HCT116 (cell line): ENCODE measurements at regions not wholly inside any gene's neighbourhood (a gene's known extent, or its start where the extent isn't known, plus 50 kb on each side); places are given as distances from the start of the nearest gene placed in this dataset.

Experiments used
- ATAC-seq: fragments of 200-7000 bp; cut with Tn5 transposase; 2 replicates; pipeline ENCODE4 v1.9.1; 2020; ENCODE audit warnings: mild to moderate bottlenecking, moderate library complexity
- BruUV-seq: library from RNA; stranded (reverse); fragments of 400-500 nt; replicated peaks from 2 replicates; lab custom pipeline; 2021; lab: Mats Ljungman, UMichigan
- CTCF ChIA-PET: fragments of 300-600 bp; sonication (Branson Sonifier 250); formaldehyde crosslinking; loops from one replicate; lab custom pipeline; 2021; ENCODE audit warnings: antibody characterized with exemption; lab: Charles Lee
- POLR2A ChIA-PET: fragments of 300-600, 350-600 bp; sonication (Branson Sonifier 250); formaldehyde crosslinking; loops from one replicate; lab custom pipeline; 2021; ENCODE audit warnings: antibody characterized with exemption; lab: Charles Lee
- RAD21 ChIA-PET, 2 experiments: fragments of 300-600 bp; sonication (Branson Sonifier 250); formaldehyde crosslinking; loops; one replicate each; lab custom pipeline; 2023; ENCODE audit warnings: low total read pairs in 2 of 2; ENCODE audit not compliant: uncharacterized antibody in 2 of 2, unreplicated experiment in 2 of 2, low non-redundant PET in 1 of 2; lab: Charles Lee
- DNase-seq: peaks from one replicate; pipeline ENCODE4 v3.0.0-alpha.2; 2010; ENCODE audit warnings: low read depth, low spot score
- H2AFZ ChIP-seq: fragments of 200-600 bp; shearing (Covaris generic), sonication (generic); 2 replicates; pipeline ENCODE4 v1.6.1; 2017; ENCODE audit warnings: low read depth, mixed run types, mixed read lengths, antibody characterized with exemption, low read length; ENCODE audit not compliant: poor library complexity, severe bottlenecking
- H3K27ac ChIP-seq: 2 replicates; pipeline ENCODE4 v1.5.1; 2012; ENCODE audit warnings: low read depth, low read length
- H3K27me3 ChIP-seq: fragments of 200-600 bp; sonication (generic); 2 replicates; pipeline ENCODE4 v1.6.1; 2016; ENCODE audit warnings: mixed run types, low read length, mixed read lengths; ENCODE audit not compliant: insufficient read depth
- H3K36me3 ChIP-seq, 2 experiments: fragments of 200-500 bp in 1 of 2; fragments of 200-600 bp in 1 of 2; sonication (Bioruptor generic) in 1 of 2; sonication (generic) in 1 of 2; 2 replicates each; pipeline versions ENCODE4 v1.5.1 to v1.6.1; 2014 to 2016; ENCODE audit warnings: low read length in 2 of 2, inconsistent platforms in 1 of 2, mixed read lengths in 1 of 2, mixed run types in 1 of 2; ENCODE audit not compliant: insufficient read depth in 2 of 2, control insufficient read depth in 1 of 2
- H3K4me1 ChIP-seq, 2 experiments: fragments of 200-600 bp in 1 of 2; sonication (generic) in 1 of 2; 2 replicates each; pipeline versions ENCODE4 v1.5.1 to v1.6.1; 2012 to 2017; ENCODE audit warnings: low read length in 2 of 2, inconsistent platforms in 1 of 2, mild to moderate bottlenecking in 1 of 2, mixed read lengths in 1 of 2, mixed run types in 1 of 2, moderate library complexity in 1 of 2; ENCODE audit not compliant: insufficient read depth in 2 of 2, control insufficient read depth in 1 of 2
- H3K4me2 ChIP-seq: fragments of 200-600 bp; sonication (generic); 2 replicates; pipeline ENCODE4 v1.6.1; 2017; ENCODE audit warnings: mixed run types, low read length, mixed read lengths
- H3K4me3 ChIP-seq, 2 experiments: fragments of 200-600 bp in 1 of 2; sonication (generic) in 1 of 2; replicated peaks in 1 of 2; 2 replicates each; pipeline ENCODE4 v1.5.1; 2011 to 2016; ENCODE audit warnings: low read length in 2 of 2, control low read depth in 1 of 2, low read depth in 1 of 2, mild to moderate bottlenecking in 1 of 2, mixed read lengths in 1 of 2, mixed run types in 1 of 2
- H3K79me2 ChIP-seq: fragments of 200-600 bp; sonication (generic); 2 replicates; pipeline ENCODE4 v1.6.1; 2017; ENCODE audit warnings: mild to moderate bottlenecking, mixed run types, low read length, moderate library complexity, mixed read lengths; ENCODE audit not compliant: insufficient read depth
- H3K9ac ChIP-seq: fragments of 200-600 bp; sonication (generic); 2 replicates; pipeline ENCODE4 v1.6.1; 2016; ENCODE audit warnings: low read length, mixed read lengths
- H3K9me2 ChIP-seq: fragments of 200-600 bp; sonication (generic), shearing (Covaris generic); 2 replicates; pipeline ENCODE4 v1.6.1; 2017; ENCODE audit warnings: mixed run types, mild to moderate bottlenecking, moderate library complexity; ENCODE audit not compliant: insufficient read depth
- H3K9me3 ChIP-seq, 2 experiments: fragments of 200-500 bp in 1 of 2; fragments of 200-600 bp in 1 of 2; sonication (Bioruptor generic) in 1 of 2; sonication (generic) in 1 of 2; 2 replicates each; pipeline ENCODE4 v1.6.1; 2014 to 2017; ENCODE audit warnings: low read length in 2 of 2, mixed read lengths in 2 of 2, inconsistent platforms in 1 of 2, low read depth in 1 of 2, mild to moderate bottlenecking in 1 of 2, mixed run types in 1 of 2, moderate library complexity in 1 of 2; ENCODE audit not compliant: control insufficient read depth in 1 of 2, insufficient read depth in 1 of 2
- H4K20me1 ChIP-seq: fragments of 200-600 bp; sonication (generic), shearing (Covaris generic); 2 replicates; pipeline ENCODE4 v1.6.1; 2017; ENCODE audit warnings: mixed run types, mild to moderate bottlenecking, moderate library complexity; ENCODE audit not compliant: insufficient read depth
- CBX3 ChIP-seq: IDR thresholded peaks from 2 replicates; pipeline ENCODE4 v1.6.1; 2012; ENCODE audit warnings: low read depth
- CEBPB ChIP-seq: IDR thresholded peaks from 2 replicates; pipeline ENCODE4 v1.6.1; 2012; ENCODE audit warnings: low read depth
- EGR1 ChIP-seq: IDR thresholded peaks from 2 replicates; pipeline ENCODE4 v1.6.1; 2012; ENCODE audit warnings: low read depth
- ELF1 ChIP-seq: IDR thresholded peaks from 2 replicates; pipeline ENCODE4 v1.6.1; 2012; ENCODE audit warnings: low read depth, borderline replicate concordance
- EZH2 ChIP-seq: fragments of 200-600 bp; sonication (generic); IDR thresholded peaks from 2 replicates; pipeline ENCODE4 v1.6.1; 2017; ENCODE audit warnings: antibody characterized with exemption, mixed run types
- EZH2phosphoT487 ChIP-seq: fragments of 200-600 bp; IDR thresholded peaks from 2 replicates; pipeline ENCODE4 v1.6.1; 2018; ENCODE audit warnings: antibody characterized with exemption, borderline replicate concordance
- FOSL1 ChIP-seq: IDR thresholded peaks from 2 replicates; pipeline ENCODE4 v1.6.1; 2012; ENCODE audit warnings: low read depth
- JUND ChIP-seq: IDR thresholded peaks from 2 replicates; pipeline ENCODE4 v1.6.1; 2012
- POLR2A ChIP-seq: IDR thresholded peaks from 2 replicates; pipeline ENCODE4 v1.7.0; 2011; ENCODE audit warnings: borderline replicate concordance; ENCODE audit not compliant: insufficient read depth, insufficient read length; ENCODE audit errors: extremely low read depth
- POLR2AphosphoS5 ChIP-seq: IDR thresholded peaks from 2 replicates; pipeline ENCODE4 v1.6.1; 2011; ENCODE audit warnings: mild to moderate bottlenecking, low read depth, low read length, moderate library complexity
- SIN3A ChIP-seq: IDR thresholded peaks from 2 replicates; pipeline ENCODE4 v1.6.1; 2012; ENCODE audit warnings: low read depth
- SP1 ChIP-seq: IDR thresholded peaks from 2 replicates; pipeline ENCODE4 v1.6.1; 2012; ENCODE audit warnings: low read depth
- TCF7L2 ChIP-seq: IDR thresholded peaks from 2 replicates; pipeline ENCODE4 v1.7.0; 2011; ENCODE audit warnings: borderline replicate concordance, inconsistent platforms; ENCODE audit not compliant: insufficient read depth, insufficient read length; ENCODE audit errors: extremely low read depth
- ZNF274 ChIP-seq: fragments of 200-500 bp; sonication (Bioruptor generic); IDR thresholded peaks from 2 replicates; pipeline ENCODE4 v1.6.1; 2014; ENCODE audit warnings: mild to moderate bottlenecking, low read depth, low read length, inconsistent platforms
- intact Hi-C: fragments of 100-400 bp; cut with micrococcal nuclease; formaldehyde crosslinking; loops from 2 replicates; pipeline ENCODE4 v1.10.0; 2022
- TF ChIP-seq, protein P1 (sequence below): IDR thresholded peaks from 2 replicates; pipeline ENCODE4 v1.6.1; 2011; ENCODE audit warnings: mild to moderate bottlenecking, low read length, moderate library complexity; ENCODE audit not compliant: insufficient replicate concordance; ENCODE audit errors: extremely low read depth
- TF ChIP-seq, protein P2 (sequence below): IDR thresholded peaks from 2 replicates; pipeline ENCODE4 v1.6.1; 2012
- TF ChIP-seq, protein P3 (sequence below): IDR thresholded peaks from 2 replicates; pipeline ENCODE4 v1.6.1; 2012; ENCODE audit warnings: low read depth
- TF ChIP-seq, protein P4 (sequence below): IDR thresholded peaks from 2 replicates; pipeline ENCODE4 v1.6.1; 2012
- TF ChIP-seq, protein P5 (sequence below), 3 experiments: fragments of 200-600 bp in 1 of 3; sonication (generic) in 1 of 3; IDR thresholded peaks in 2 of 3; conservative IDR thresholded peaks in 1 of 3; 2 replicates each; pipeline ENCODE4 v1.5.1; 2012 to 2017; ENCODE audit warnings: low read depth in 2 of 3, low read length in 2 of 3, antibody characterized with exemption in 1 of 3, borderline replicate concordance in 1 of 3, control low read depth in 1 of 3, mild to moderate bottlenecking in 1 of 3, mixed read lengths in 1 of 3, mixed run types in 1 of 3, moderate library complexity in 1 of 3; ENCODE audit not compliant: insufficient read depth in 1 of 3

DNA sequence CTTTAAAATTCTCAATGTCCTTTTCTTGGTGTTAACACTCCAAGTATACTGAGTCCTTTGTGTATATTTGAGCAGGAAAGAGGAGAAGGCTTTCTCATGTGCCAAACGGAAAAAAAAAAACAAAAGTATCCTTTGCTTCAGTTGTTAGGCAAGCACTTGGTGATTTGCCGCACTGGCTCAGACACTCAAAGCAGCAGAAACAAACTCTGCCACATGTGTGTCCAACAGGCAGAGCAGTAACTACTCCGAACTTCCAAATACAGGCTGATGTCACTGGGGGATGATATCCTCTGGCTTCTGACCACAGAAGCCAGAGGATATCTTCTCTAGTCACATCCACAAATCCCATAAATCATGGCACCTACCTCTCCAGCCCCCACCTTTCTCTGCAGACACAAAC lies 108.0 kb upstream of the SALL3 start:
- DNase-seq (no peak), ATAC-seq (no peak)
- Histone ChIP-seq H3K79me2 (no peaks in the 10 kb centered on the region), H3K9ac (no peak overlapping the region), H3K4me2 (no peak overlapping the region), H3K9me3 (no peaks in the 10 kb centered on the region), H2AFZ (no peak overlapping the region), H3K9me2 (no peaks in the 10 kb centered on the region), H3K36me3 (no peaks in the 10 kb centered on the region), H3K4me3 (no peak overlapping the region), H3K27ac (no peak overlapping the region), H4K20me1 (no peaks in the 10 kb centered on the region), H3K4me1 (no peaks in the 10 kb centered on the region), H3K27me3 (no peaks in the 10 kb centered on the region)
- TF ChIP-seq EZH2phosphoT487 (no peak), POLR2A (no peak), FOSL1 (no peak), POLR2AphosphoS5 (no peak), JUND (no peak), ZNF274 (no peak), CEBPB (no peak), CBX3 (no peak), ELF1 (no peak), EZH2 (no peak), EGR1 (no peak), SP1 (no peak), SIN3A (no peak), TCF7L2 (no peak)
- TF ChIP-seq, protein P1, sequence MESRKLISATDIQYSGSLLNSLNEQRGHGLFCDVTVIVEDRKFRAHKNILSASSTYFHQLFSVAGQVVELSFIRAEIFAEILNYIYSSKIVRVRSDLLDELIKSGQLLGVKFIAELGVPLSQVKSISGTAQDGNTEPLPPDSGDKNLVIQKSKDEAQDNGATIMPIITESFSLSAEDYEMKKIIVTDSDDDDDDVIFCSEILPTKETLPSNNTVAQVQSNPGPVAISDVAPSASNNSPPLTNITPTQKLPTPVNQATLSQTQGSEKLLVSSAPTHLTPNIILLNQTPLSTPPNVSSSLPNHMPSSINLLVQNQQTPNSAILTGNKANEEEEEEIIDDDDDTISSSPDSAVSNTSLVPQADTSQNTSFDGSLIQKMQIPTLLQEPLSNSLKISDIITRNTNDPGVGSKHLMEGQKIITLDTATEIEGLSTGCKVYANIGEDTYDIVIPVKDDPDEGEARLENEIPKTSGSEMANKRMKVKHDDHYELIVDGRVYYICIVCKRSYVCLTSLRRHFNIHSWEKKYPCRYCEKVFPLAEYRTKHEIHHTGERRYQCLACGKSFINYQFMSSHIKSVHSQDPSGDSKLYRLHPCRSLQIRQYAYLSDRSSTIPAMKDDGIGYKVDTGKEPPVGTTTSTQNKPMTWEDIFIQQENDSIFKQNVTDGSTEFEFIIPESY: no peak
- TF ChIP-seq, protein P2, sequence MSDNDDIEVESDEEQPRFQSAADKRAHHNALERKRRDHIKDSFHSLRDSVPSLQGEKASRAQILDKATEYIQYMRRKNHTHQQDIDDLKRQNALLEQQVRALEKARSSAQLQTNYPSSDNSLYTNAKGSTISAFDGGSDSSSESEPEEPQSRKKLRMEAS: no peak
- TF ChIP-seq, protein P3, sequence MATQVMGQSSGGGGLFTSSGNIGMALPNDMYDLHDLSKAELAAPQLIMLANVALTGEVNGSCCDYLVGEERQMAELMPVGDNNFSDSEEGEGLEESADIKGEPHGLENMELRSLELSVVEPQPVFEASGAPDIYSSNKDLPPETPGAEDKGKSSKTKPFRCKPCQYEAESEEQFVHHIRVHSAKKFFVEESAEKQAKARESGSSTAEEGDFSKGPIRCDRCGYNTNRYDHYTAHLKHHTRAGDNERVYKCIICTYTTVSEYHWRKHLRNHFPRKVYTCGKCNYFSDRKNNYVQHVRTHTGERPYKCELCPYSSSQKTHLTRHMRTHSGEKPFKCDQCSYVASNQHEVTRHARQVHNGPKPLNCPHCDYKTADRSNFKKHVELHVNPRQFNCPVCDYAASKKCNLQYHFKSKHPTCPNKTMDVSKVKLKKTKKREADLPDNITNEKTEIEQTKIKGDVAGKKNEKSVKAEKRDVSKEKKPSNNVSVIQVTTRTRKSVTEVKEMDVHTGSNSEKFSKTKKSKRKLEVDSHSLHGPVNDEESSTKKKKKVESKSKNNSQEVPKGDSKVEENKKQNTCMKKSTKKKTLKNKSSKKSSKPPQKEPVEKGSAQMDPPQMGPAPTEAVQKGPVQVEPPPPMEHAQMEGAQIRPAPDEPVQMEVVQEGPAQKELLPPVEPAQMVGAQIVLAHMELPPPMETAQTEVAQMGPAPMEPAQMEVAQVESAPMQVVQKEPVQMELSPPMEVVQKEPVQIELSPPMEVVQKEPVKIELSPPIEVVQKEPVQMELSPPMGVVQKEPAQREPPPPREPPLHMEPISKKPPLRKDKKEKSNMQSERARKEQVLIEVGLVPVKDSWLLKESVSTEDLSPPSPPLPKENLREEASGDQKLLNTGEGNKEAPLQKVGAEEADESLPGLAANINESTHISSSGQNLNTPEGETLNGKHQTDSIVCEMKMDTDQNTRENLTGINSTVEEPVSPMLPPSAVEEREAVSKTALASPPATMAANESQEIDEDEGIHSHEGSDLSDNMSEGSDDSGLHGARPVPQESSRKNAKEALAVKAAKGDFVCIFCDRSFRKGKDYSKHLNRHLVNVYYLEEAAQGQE: no peak
- TF ChIP-seq, protein P4, sequence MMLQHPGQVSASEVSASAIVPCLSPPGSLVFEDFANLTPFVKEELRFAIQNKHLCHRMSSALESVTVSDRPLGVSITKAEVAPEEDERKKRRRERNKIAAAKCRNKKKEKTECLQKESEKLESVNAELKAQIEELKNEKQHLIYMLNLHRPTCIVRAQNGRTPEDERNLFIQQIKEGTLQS: no peak
- TF ChIP-seq, protein P5, sequence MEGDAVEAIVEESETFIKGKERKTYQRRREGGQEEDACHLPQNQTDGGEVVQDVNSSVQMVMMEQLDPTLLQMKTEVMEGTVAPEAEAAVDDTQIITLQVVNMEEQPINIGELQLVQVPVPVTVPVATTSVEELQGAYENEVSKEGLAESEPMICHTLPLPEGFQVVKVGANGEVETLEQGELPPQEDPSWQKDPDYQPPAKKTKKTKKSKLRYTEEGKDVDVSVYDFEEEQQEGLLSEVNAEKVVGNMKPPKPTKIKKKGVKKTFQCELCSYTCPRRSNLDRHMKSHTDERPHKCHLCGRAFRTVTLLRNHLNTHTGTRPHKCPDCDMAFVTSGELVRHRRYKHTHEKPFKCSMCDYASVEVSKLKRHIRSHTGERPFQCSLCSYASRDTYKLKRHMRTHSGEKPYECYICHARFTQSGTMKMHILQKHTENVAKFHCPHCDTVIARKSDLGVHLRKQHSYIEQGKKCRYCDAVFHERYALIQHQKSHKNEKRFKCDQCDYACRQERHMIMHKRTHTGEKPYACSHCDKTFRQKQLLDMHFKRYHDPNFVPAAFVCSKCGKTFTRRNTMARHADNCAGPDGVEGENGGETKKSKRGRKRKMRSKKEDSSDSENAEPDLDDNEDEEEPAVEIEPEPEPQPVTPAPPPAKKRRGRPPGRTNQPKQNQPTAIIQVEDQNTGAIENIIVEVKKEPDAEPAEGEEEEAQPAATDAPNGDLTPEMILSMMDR (IDR thresholded peaks at IDR 0.05 in 2 of 3, conservative IDR thresholded peaks at IDR 0.05 in 1 of 3; ENCODE audit: borderline replicate concordance in 1 of 3, insufficient read depth in 1 of 3, low read depth in 2 of 3, low read length in 2 of 3): no peak
- intact Hi-C loops: loop anchor here (10.0 kb wide), 1 partner anchor 773 kb away; no protein-coding TSS in a partner anchor
- RAD21 ChIA-PET: no interaction called here
- BruUV-seq: no TSS peak
- POLR2A ChIA-PET: no interaction called here
- CTCF ChIA-PET: no interaction called here
